ENCODE measurements at regions not wholly inside any gene's neighbourhood (a gene's known extent, or its start where the extent isn't known, plus 50 kb on each side); places are given as distances from the start of the nearest gene placed in this dataset.

DNA sequence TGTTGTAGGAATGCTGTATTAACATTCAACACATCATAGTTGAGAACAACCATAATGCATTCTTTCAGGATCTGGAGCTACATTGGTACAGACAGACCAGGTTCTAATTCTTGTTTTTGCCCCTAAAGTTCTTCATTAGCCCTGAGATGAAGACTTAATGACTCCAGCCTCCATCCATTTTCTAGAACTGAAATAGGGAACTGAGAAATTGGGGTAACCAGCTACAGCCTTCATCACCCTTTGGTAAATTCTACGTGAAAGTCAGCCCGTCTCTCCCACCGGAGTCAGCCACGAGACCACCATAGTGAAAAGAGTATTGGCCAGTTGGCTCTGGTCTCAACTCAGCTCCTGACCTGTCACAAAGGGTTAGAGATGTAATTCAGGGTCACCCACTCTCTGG lies 164.0 kb downstream of the NUAK1 start:
- no peak for DNase-seq

DNA sequence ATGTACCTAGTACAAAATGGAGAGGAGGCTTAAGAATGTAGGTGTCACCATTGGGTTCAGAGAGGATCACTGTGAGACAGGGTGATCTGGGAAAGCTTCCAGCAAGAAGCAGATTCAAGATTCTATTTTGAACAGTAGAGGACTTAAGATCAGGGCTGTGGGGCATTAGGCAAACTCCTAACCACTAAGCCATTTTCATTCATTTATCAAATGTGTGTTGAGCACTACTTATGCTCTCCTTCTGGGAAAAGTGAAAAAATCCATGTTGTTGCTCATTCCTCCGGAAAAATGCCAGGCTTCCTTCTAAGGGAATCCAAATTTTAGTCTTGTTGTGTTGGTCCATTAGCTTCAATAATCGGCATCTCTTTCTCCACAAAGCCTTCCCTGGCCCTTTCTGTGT lies 163.4 kb downstream of the NUAK1 start:
- DNase-seq: no peak

DNA sequence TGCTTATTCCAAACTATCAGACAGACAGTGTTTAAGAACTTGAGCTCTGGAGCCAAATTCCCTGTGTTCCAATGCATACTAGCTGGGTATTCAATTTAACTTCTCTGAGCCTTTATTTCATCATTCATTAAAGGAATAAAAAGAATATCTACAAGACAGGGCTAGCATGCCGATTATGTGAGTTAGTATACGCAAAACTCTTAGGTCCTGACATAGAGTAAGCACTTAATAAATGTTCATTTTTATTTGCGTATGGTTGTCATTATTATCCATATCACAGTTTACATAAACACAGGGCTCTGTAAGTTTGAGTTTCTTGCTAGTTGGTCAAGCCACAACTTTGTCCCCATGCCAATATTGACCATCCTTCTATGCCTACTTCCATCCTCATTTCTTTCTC lies 161.5 kb downstream of the NUAK1 start:
- no peak for DNase-seq

DNA sequence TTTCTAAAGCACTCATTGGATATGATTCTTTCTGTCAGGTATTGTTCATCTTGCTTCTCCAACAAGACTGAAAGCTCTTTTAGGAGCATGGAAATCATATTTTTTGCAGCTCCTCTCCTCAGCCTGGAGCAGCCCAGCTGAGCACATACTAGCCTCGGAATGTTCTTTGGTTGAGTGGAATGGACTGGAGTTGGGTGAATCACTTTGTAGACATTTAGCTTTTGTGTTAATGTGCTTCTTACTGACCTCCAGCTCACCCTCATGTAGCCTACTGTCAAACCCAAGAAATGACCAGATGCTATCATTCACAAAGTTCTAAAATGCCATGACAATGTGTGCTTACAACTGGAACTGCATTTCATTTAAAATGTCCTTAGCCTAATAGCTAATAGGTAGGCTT lies 161.1 kb downstream of the NUAK1 start:
- peak; percentile 80 for DNase-seq

DNA sequence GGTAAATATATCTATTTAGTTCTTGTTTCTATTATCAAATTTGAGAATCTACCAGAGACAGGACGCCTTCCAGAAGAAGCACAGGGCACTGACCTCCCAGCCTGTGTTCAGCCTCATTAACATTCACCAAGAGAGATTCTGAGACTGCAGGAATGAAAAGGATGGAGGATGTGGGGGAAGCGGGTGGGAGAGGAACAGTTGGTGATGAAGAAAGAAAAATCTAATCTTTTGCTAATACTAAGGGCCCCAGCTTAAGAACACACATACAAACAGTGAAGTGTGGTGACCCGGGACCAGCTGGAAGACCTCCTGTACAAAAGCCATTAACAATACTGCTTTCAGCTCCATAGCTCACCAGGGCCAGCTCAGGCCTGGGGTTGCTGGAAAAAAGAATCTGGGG lies 160.5 kb downstream of the NUAK1 start:
- no peak for DNase-seq

DNA sequence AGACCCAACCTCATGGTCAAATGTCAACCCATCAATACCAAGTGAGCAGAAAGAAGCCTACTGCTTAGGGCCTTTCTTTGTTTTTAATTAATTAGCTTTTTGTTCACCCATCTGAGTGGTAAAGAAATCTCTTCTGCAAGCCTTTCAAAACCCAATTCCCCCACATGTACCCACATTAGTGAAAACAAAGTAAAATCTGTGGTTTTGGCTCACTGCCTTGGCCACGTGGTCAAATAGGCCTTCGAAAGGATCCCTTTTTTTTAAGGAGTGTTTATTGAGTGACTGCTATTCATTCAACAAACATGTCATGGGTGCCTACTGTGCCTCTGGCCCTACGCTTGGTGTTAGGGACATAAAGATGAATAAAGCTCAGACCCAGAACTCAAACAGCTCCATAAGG lies 160.1 kb downstream of the NUAK1 start:
- peak; percentile 34 for DNase-seq

DNA sequence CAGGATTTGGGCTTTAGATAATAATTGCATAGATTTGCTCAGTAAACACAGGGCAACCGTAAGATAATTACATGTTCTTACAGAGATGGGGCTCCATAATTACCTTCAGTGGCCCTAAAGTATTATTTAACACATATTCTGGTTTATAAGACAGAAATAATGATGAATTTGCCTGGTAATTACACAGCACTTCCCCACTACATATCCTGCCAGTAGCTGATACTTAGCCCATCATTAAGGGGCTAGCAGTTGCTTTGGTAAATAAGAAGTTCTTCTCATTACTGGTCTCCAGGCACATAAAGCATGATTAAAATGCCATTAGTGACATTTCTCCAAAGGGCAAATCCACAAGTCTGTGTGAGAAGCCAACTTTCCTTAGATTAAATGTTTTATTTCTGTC lies 158.7 kb downstream of the NUAK1 start:
- DNase-seq: no peak

GRCh38 chr12:105980533-105980932 lies 158.2 kb downstream of the NUAK1 start:
- DNase-seq: no peak

DNA sequence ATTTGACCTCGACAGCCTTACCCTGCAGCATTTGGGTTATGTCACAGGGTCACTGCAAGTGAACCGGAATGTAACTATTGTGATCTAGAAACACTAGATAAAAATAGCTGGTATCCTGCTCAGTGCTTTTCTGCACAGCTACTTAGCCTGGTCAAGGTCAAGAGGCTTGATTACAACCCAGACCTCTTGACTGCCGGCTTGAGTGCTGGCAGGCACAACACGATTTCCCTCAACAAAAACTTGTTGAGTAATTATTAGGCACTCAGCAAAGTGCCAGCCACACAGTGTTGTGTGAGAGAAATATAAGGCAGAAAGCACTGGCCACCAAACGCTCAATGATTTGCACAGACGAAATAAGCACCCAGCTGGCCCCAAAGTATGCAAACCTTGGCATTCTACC lies 156.7 kb downstream of the NUAK1 start:
- no peak for DNase-seq

- DNase-seq: peak; percentile 67
Observed at GRCh38 chr12:105983622-105984320, 155.0 kb downstream of the NUAK1 start.

- DNase-seq: no peak
Observed at GRCh38 chr12:105985383-105985782, 153.4 kb downstream of the NUAK1 start.

DNA sequence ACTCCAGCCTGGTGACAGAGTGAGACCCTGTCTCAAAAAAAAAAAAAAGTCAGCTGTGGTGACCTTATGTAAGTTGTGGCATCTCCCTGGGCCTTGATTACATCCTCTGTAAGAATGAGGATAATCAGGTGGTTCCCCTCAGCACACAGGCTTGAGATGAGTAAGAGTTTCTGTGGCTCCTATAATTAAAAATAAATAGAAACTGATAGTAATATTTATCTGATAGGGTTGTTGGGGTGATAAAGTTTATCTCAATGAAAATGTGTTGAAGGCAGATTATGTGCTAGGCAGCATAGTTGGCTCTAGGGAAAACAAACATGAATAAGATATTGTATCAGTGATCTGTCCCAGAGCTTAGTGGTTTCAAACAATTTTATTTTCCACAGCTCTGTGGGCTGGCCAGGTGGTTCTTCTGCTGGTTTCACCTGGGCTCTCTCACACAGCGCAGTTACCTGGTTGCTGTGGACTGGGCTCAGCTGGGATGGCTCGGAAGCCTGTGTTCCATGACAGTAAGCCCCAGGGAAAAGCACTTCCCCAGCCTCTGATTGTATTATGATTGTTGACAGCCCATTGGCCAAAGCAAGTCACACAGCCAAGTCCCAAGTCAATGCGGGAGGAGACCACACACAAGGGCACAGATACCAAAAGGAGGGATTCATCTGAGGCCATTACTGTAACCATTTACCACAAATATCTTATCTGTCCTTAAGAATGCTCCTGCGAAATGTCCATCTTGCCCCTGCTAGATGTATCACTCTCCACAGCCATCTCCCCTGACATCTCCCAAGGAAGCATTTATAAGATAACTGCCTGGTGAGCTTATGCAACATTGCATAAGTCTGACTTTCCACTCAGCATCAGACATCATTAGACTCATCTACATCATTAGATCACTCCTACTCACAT lies 151.7 kb downstream of the NUAK1 start:
- DNase-seq: peak; percentile 87

GRCh38 chr12:105987685-105988035 lies 151.1 kb downstream of the NUAK1 start:
- no peak for DNase-seq

DNA sequence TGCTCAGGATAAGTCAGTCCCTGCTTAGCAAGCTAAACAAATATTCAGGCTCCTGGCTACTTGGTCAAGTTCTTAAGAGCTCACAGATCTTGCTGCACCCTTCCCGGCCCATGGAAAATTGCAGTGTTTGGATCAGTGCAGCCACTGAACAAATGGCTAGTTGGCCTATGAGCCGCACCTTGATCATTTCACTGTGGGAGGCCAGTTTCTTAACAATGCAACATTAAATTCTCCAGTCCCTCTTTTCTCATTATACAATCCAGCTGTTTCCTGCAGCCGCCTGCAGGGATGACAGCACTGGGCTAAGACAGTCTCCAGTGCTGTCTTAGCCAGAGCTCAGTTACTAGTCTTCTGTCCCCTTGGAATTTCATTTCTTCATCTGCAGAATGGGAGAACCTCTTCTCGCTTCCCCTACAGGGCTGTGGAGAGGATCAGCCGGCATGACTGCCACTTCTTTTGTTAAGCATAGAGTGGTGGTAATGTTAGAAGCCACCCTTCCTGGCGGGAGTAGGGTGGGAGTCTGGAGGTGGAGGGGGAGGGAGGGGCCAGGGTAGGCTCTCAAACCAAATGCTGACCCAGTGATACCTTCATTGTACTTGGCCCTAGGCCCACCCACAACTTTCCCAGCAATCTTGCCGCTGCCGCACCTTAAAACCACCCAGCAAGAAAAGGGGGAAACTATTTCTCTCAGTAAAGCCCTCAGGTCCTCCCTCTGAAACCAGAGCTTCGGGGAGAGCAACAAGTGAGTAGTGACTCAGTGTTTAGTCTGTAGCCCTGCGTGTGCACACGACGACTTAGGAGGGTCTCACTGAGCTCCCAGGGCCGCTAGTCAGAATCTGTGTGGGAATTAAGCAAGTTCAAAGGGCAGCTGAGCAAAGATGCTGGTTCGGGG lies 145.7 kb downstream of the NUAK1 start:
- DNase-seq: no peak

DNA sequence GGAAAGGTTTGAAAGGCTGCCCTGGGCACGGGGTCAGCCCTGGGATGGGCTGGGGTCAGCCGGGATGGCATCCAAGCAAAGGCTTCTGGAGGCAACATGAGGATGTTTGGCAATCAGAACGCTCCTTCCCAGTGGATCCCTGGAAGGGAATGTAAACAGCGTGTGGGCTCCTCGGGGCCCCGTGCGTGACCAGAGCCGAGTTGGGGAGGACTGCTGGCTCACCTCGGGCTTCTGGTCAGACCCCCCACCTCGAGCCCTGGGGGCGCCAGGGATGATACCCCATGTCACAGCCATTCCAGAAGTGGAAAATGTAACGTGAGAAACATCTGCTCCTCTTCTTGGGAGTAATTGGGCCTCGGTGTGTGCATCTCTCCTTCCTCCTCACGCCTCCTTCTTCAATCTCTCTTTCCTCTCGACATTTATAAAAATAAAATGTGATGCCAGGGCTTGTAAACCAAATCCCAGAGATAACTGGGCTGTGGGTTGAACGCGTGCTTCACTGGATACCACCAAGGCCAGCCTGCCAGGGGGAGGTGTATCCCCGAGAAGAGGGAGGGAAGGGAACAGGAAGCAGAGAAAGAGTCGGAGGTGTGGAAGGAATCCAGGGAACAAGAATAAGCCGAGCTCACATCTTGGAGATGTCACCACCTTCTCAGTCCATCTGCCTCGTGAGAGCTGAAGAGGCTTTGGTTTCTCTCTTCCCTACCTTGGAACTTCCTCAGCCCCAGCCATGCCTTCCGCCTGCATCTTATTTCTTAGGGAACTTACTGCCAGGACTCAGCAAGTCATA lies 144.8 kb downstream of the NUAK1 start:
- no peak for DNase-seq

DNA sequence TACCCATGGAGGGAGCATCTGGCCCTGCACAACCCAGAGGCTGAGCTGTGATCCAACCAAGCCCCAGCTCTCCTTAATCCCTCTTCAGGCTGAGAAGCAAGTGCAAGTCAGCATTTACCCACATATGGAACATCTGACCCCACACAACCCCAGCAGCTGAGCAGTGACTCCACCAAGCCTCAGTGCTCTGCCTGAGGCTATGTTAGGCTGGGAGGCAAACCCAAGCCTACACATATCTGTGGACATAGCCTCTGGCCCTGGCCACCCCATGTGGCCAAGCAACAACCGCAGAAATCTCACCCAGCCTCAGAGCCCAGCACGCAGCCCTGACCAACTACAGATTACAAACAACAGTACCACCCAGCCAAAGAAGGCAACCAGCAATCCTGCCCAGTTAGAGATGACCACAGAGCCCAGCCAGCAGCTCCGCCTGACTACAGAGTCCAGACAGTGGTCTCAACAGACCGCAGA lies 142.8 kb downstream of the NUAK1 start:
- DNase-seq: peak; percentile 93

- DNase-seq: no peak
Observed at GRCh38 chr12:105998561-105998960, 140.2 kb downstream of the NUAK1 start.

GRCh38 chr12:106000382-106001104 lies 138.2 kb downstream of the NUAK1 start:
- DNase-seq: no peak

DNA sequence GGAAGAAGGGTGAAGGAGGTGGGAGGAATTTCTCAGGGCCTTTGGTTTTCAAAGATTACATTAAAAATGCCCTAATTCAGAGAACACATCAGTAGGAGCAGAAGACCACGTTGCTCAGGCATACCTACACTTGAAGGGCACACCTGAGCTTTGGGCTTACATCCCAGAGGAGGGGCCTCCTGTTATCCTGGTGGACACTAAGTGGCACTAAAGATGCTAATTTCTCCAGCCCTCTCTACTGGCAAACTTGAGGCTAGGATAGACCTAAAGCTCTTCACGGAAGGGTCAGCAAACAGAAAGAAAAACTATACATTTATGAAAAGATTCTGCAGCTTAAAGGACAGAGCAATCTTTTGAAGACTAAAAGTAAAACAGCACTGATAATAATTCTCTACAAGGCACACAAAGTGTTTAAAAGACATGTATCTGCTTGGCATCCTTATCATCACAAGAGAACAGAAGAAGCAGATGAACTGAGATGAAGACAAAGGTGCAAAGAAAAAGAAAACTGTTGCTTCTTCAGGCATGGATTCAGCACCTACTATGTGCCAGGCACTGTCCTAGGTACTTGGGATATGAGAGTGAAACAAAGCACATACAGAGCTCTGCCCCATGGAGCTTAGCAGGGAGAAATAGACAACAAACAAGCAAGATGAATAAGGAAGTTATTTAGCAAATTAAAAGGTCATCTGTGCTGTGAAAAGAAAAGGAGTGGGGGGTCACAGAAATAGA lies 137.5 kb downstream of the NUAK1 start:
- DNase-seq: no peak

DNA sequence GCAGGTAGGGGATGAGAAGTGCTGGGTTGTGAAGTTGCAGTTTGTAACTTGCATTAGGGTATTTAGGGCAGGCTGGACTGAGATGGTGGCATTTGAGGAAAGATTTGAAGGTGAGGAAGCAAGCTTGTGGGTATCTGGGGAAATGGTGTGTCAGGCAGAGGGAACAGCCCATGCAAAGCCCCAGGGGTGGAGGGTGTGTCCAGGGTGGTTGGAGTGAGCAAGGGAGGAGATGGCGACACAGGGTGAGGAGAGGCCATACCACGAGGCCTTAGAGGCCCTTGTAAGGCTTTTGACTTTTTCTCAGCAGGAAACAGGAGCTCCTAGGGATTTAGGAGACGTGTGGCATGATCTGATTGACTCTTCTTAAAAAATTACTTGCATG lies 136.9 kb downstream of the NUAK1 start:
- no peak for DNase-seq

DNA sequence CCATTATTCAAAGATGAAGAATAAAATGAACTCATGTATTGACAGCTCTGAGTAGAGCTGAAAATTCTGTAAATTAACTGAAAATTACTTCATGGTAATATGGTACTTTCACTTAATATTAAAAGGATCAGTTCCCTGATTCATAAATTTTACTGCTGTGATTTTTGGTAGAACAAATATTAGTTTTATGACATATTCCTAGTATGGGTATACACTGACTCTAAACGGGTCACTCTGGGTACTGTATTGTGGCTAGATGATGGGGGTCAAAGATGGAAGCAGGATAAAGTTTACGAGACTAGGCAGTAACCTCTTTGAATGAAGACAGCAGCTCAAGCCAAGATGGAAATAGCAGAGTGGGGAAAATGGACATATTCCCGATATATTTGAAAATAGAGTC lies 135.5 kb downstream of the NUAK1 start:
- no peak for DNase-seq
